GM12878 (cell line): ENCODE measurements at regions not wholly inside any gene's neighbourhood (a gene's known extent, or its start where the extent isn't known, plus 50 kb on each side); places are given as distances from the start of the nearest gene placed in this dataset.

Source experiments
- ATAC-seq: fragments of 200-7000 bp; cut with Tn5 transposase; 3 replicates; pipeline ENCODE4 v1.9.1; 2020; ENCODE audit warnings: mild to moderate bottlenecking, moderate library complexity
- BruUV-seq: library from RNA; stranded (reverse); fragments of 400-500 nt; replicated peaks from 2 replicates; lab custom pipeline; 2021; lab: Mats Ljungman, UMichigan
- CTCF ChIA-PET: fragments of 300-600 bp; sonication (Branson Sonifier 250); formaldehyde crosslinking; extraction: SDS; loops from one replicate; lab custom pipeline; 2021; ENCODE audit warnings: inconsistent platforms; lab: Yijun Ruan, JAX
- POLR2A ChIA-PET: fragments of 350-600 bp; formaldehyde crosslinking; extraction: SDS; loops from one replicate; lab custom pipeline; 2021; ENCODE audit warnings: inconsistent platforms; lab: Charles Lee
- RAD21 ChIA-PET: fragments of 300-600 bp; sonication (Branson Sonifier 250); formaldehyde crosslinking; loops from one replicate; lab custom pipeline; 2023; ENCODE audit warnings: antibody characterized with exemption; ENCODE audit not compliant: unreplicated experiment; lab: Charles Lee
- SMC1A ChIA-PET: fragments of 300-600 bp; sonication (Branson Sonifier 250); formaldehyde crosslinking; loops from one replicate; lab custom pipeline; 2023; ENCODE audit not compliant: unreplicated experiment, uncharacterized antibody; lab: Charles Lee
- DNase-seq: peaks from one replicate; pipeline ENCODE4 v3.0.0-alpha.2; 2011; ENCODE audit warnings: low read depth, low spot score
- FAIRE-seq: peaks from 3 replicates; lab custom pipeline; 2011; peaks lifted over from hg19 to GRCh38; lab: Jason Lieb, UNC
- H2AFZ ChIP-seq: 2 replicates; pipeline ENCODE4 v1.6.0; 2011; ENCODE audit warnings: low read depth, low read length, control low read depth; ENCODE audit not compliant: control insufficient read depth
- H3K27ac ChIP-seq: 2 replicates; pipeline ENCODE4 v1.5.1; 2011; ENCODE audit warnings: control low read depth; ENCODE audit not compliant: control insufficient read depth, insufficient read depth
- H3K27me3 ChIP-seq, 2 experiments: replicated peaks in 1 of 2; 2 replicates each; pipeline versions ENCODE4 v1.6.0 to v1.6.1; 2011; ENCODE audit warnings: low read length in 1 of 2; ENCODE audit not compliant: control insufficient read depth in 2 of 2, insufficient read depth in 2 of 2
- H3K36me3 ChIP-seq, 2 experiments: 2 replicates each; pipeline ENCODE4 v1.5.1; 2011; ENCODE audit warnings: low read length in 1 of 2; ENCODE audit not compliant: control insufficient read depth in 2 of 2, insufficient read depth in 2 of 2
- H3K4me1 ChIP-seq: 2 replicates; pipeline ENCODE4 v1.6.1; 2011; ENCODE audit warnings: mild to moderate bottlenecking, low read length, moderate library complexity, mixed read lengths; ENCODE audit not compliant: control insufficient read depth, insufficient read depth
- H3K4me2 ChIP-seq: 2 replicates; pipeline ENCODE4 v1.6.0; 2011; ENCODE audit warnings: control low read depth; ENCODE audit not compliant: control insufficient read depth, insufficient read depth
- H3K4me3 ChIP-seq: fragments of 200-600 bp; sonication (generic); 2 replicates; pipeline ENCODE4 v1.5.1; 2016
- H3K79me2 ChIP-seq: 2 replicates; pipeline ENCODE4 v1.6.0; 2011; ENCODE audit warnings: low read length; ENCODE audit not compliant: control insufficient read depth, insufficient read depth
- H3K9ac ChIP-seq: 2 replicates; pipeline ENCODE4 v1.8.0; 2011; ENCODE audit warnings: low read length, control low read depth, mixed read lengths; ENCODE audit not compliant: control insufficient read depth, insufficient read depth
- H3K9me3 ChIP-seq: replicated peaks from 3 replicates; pipeline ENCODE4 v1.5.1; 2011; ENCODE audit warnings: mild to moderate bottlenecking, low read length; ENCODE audit not compliant: control insufficient read depth, insufficient read depth
- H4K20me1 ChIP-seq: 2 replicates; pipeline ENCODE4 v1.6.0; 2011; ENCODE audit not compliant: control insufficient read depth, insufficient read depth
- BHLHE40 ChIP-seq, 2 experiments: fragments of 450-650 bp in 1 of 2; IDR thresholded peaks; 2 replicates each; pipeline ENCODE4 v1.6.1; 2011 to 2017; ENCODE audit warnings: low read depth in 2 of 2, borderline replicate concordance in 1 of 2, improper control_type of control experiment in 1 of 2, low read length in 1 of 2, mild to moderate bottlenecking in 1 of 2
- CHD1 ChIP-seq: IDR thresholded peaks from 2 replicates; pipeline ENCODE4 v1.6.1; 2012; ENCODE audit warnings: low read depth, low read length, improper control_type of control experiment
- EP300 ChIP-seq, 2 experiments: fragments of 150-350 bp in 1 of 2; IDR thresholded peaks; 2 replicates each; pipeline ENCODE4 v1.6.1; 2011 to 2012; ENCODE audit warnings: low read depth in 2 of 2, low read length in 2 of 2, borderline replicate concordance in 1 of 2, improper control_type of control experiment in 1 of 2, inconsistent platforms in 1 of 2; ENCODE audit not compliant: control insufficient read depth in 1 of 2
- HDAC2 ChIP-seq: fragments of 200-600 bp; sonication (generic); IDR thresholded peaks from 2 replicates; pipeline ENCODE4 v1.6.1; 2017
- IKZF1 ChIP-seq: fragments of 450-650 bp; conservative IDR thresholded peaks from 2 replicates; pipeline ENCODE4 v1.6.1; 2017; ENCODE audit warnings: antibody characterized with exemption, mild to moderate bottlenecking
- JUND ChIP-seq: IDR thresholded peaks from 2 replicates; pipeline ENCODE4 v1.6.1; 2012; ENCODE audit warnings: low read depth, mild to moderate bottlenecking, low read length, improper control_type of control experiment, moderate library complexity
- LARP7 ChIP-seq: fragments of 450-650 bp; IDR thresholded peaks from 2 replicates; pipeline ENCODE4 v1.6.1; 2017; ENCODE audit warnings: mild to moderate bottlenecking
- MYC ChIP-seq: IDR thresholded peaks from 2 replicates; pipeline ENCODE4 v1.6.1; 2011; ENCODE audit warnings: mild to moderate bottlenecking, low read length, moderate library complexity, inconsistent platforms; ENCODE audit not compliant: insufficient read depth, insufficient replicate concordance, insufficient read length, severe bottlenecking
- SUZ12 ChIP-seq: fragments of 200-600 bp; sonication (generic); IDR thresholded peaks from one replicate; pipeline ENCODE4 v1.6.1; 2018; ENCODE audit warnings: antibody characterized with exemption, mild to moderate bottlenecking; ENCODE audit not compliant: unreplicated experiment
- WGBS: methylation state at CpG from one replicate; pipeline ENCODE4 v1.1.6; 2016; ENCODE audit warnings: low lambda C conversion rate; ENCODE audit not compliant: insufficient replicate concordance, insufficient coverage; ENCODE audit errors: missing lambda C conversion rate; 5-methylcytosine and 5-hydroxymethylcytosine counted together
- in situ Hi-C: fragments of 300-500 bp; cut with MboI; formaldehyde crosslinking; loops from 9 replicates; pipeline ENCODE4 v1.14.3; 2018; ENCODE audit warnings: mixed read lengths
- intact Hi-C: fragments of 100-400 bp; cut with micrococcal nuclease; formaldehyde crosslinking; loops from one replicate; pipeline ENCODE4 v1.14.2; 2022; ENCODE audit not compliant: unreplicated experiment
- TF ChIP-seq, protein P1 (sequence below): IDR thresholded peaks from 2 replicates; pipeline ENCODE4 v1.6.1; 2011; ENCODE audit warnings: low read depth, mild to moderate bottlenecking, low read length, moderate library complexity, borderline replicate concordance; ENCODE audit errors: extremely low read depth

- ChIA-PET RAD21 (no interaction called here), CTCF (interaction anchor here (1.0 to 1.5 kb wide), 2 partner anchors 11 to 640 kb away, joined by 3 read pairs; no protein-coding TSS in a partner anchor), POLR2A (no interaction called here), SMC1A (interaction anchor here (0.6 to 3.0 kb wide), 5 partner anchors 18 to 1284 kb away, joined by 3 to 10 read pairs (median 5); no protein-coding TSS in a partner anchor)
- in situ Hi-C loops (no loop called here), intact Hi-C loops (no loop called here)
- Histone ChIP-seq H3K4me2 (no peak overlapping the region), H3K4me3 (no peak overlapping the region), H3K9me3 (no peaks in the 10 kb centered on the region), H3K36me3 (no peaks in the 10 kb centered on the region), H4K20me1 (no peaks in the 10 kb centered on the region), H3K9ac (no peak overlapping the region), H3K4me1 (no peaks in the 10 kb centered on the region), H3K27me3 (peaks cover 0 to 5% of the 10 kb centered on the region in 2 experiments; a peak in 1 of 4 replicates), H3K27ac (no peak overlapping the region), H3K79me2 (no peaks in the 10 kb centered on the region), H2AFZ (no peak overlapping the region)
- DNase-seq = no peak
- TF ChIP-seq SUZ12 = no peak
- TF ChIP-seq IKZF1 = no peak
- no peak for TF ChIP-seq MYC
- no peak for TF ChIP-seq JUND
- no peak for TF ChIP-seq HDAC2
- TF ChIP-seq, protein P1, sequence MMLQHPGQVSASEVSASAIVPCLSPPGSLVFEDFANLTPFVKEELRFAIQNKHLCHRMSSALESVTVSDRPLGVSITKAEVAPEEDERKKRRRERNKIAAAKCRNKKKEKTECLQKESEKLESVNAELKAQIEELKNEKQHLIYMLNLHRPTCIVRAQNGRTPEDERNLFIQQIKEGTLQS = no peak
- no peak for TF ChIP-seq LARP7
- TF ChIP-seq EP300 (IDR thresholded peaks at IDR 0.05; ENCODE audit: borderline replicate concordance in 1 of 2, control insufficient read depth in 1 of 2, low read depth in 2 of 2, low read length in 2 of 2) = no peak
- TF ChIP-seq CHD1 = no peak
- TF ChIP-seq BHLHE40 (IDR thresholded peaks at IDR 0.05; ENCODE audit: borderline replicate concordance in 1 of 2, low read depth in 2 of 2, low read length in 1 of 2) = no peak
- no TSS peak for BruUV-seq
- no peak for FAIRE-seq
- 93% methylated on average over 2 of the region's 2 CpGs for WGBS
- no peak for ATAC-seq
Observed at GRCh38 chr13:50616101-50616500, 227.4 kb downstream of the DLEU7 start.
